GM23338 (cell line): ENCODE measurements at regions not wholly inside any gene's neighbourhood (a gene's known extent, or its start where the extent isn't known, plus 50 kb on each side); places are given as distances from the start of the nearest gene placed in this dataset.

Experiments used
- ATAC-seq: fragments of 200-7000 bp; cut with Tn5 transposase; 3 replicates; pipeline ENCODE4 v1.9.1; 2020
- DNase-seq: peaks from one replicate; pipeline ENCODE4 v3.0.0-alpha.2; 2015; ENCODE audit warnings: low spot score
- H2AFZ ChIP-seq: fragments of 200-600 bp; sonication (generic); 2 replicates; pipeline ENCODE4 v1.8.0; 2016; ENCODE audit warnings: antibody characterized with exemption, mild to moderate bottlenecking, moderate library complexity
- H3F3A ChIP-seq: fragments of 200-600 bp; sonication (generic); replicated peaks from 2 replicates; pipeline ENCODE4 v1.8.0; 2017; ENCODE audit warnings: antibody characterized with exemption, mixed run types, low read depth
- H3K27ac ChIP-seq: fragments of 200-600 bp; sonication (generic); 2 replicates; pipeline ENCODE4 v1.6.1; 2016; ENCODE audit warnings: low read depth
- H3K27me3 ChIP-seq: fragments of 200-600 bp; sonication (generic); 2 replicates; pipeline ENCODE4 v1.8.0; 2016; ENCODE audit warnings: mild to moderate bottlenecking, mixed run types, moderate library complexity; ENCODE audit not compliant: insufficient read depth
- H3K36me3 ChIP-seq: fragments of 200-600 bp; sonication (generic); 2 replicates; pipeline ENCODE4 v1.8.0; 2016; ENCODE audit warnings: mild to moderate bottlenecking; ENCODE audit not compliant: insufficient read depth
- H3K4me1 ChIP-seq: fragments of 200-600 bp; sonication (generic); 2 replicates; pipeline ENCODE4 v1.8.0; 2016; ENCODE audit warnings: mild to moderate bottlenecking, moderate library complexity; ENCODE audit not compliant: insufficient read depth
- H3K4me2 ChIP-seq: fragments of 200-600 bp; sonication (generic); 2 replicates; pipeline ENCODE4 v1.7.1; 2017; ENCODE audit warnings: mixed run types
- H3K4me3 ChIP-seq: fragments of 200-600 bp; sonication (generic); 2 replicates; pipeline ENCODE4 v1.6.1; 2016; ENCODE audit warnings: mixed run types
- H3K79me2 ChIP-seq: fragments of 200-600 bp; sonication (generic); replicated peaks from 2 replicates; pipeline ENCODE4 v1.8.0; 2017; ENCODE audit warnings: mild to moderate bottlenecking; ENCODE audit not compliant: insufficient read depth
- H3K9me2 ChIP-seq: fragments of 200-600 bp; sonication (generic); 2 replicates; pipeline ENCODE4 v1.8.0; 2017; ENCODE audit not compliant: insufficient read depth
- H4K20me1 ChIP-seq: fragments of 200-600 bp; sonication (generic); replicated peaks from 2 replicates; pipeline ENCODE4 v1.8.0; 2017; ENCODE audit warnings: mild to moderate bottlenecking; ENCODE audit not compliant: insufficient read depth
- H3K27ac Mint-ChIP-seq: 2 replicates; pipeline ENCODE4 v1.8.0; 2020; ENCODE audit warnings: inconsistent platforms, mild to moderate bottlenecking, moderate library complexity, mixed read lengths
- H3K27me3 Mint-ChIP-seq: 3 replicates; pipeline ENCODE4 v1.8.0; 2022; ENCODE audit warnings: low read depth, mild to moderate bottlenecking, moderate library complexity, mixed read lengths, inconsistent platforms; ENCODE audit not compliant: insufficient read depth, poor library complexity
- H3K36me3 Mint-ChIP-seq: 3 replicates; pipeline ENCODE4 v1.8.0; 2021; ENCODE audit warnings: low read depth, mild to moderate bottlenecking, inconsistent platforms, moderate library complexity, mixed read lengths
- H3K4me1 Mint-ChIP-seq: 3 replicates; pipeline ENCODE4 v1.8.0; 2020; ENCODE audit warnings: mild to moderate bottlenecking, inconsistent platforms, mixed read lengths
- H3K4me3 Mint-ChIP-seq: 3 replicates; pipeline ENCODE4 v1.8.0; 2021; ENCODE audit warnings: moderate library complexity, mild to moderate bottlenecking, inconsistent platforms, mixed read lengths
- H3K9me3 Mint-ChIP-seq: 3 replicates; pipeline ENCODE4 v1.8.0; 2020; ENCODE audit warnings: moderate library complexity, mild to moderate bottlenecking, inconsistent platforms, mixed read lengths
- CREB1 ChIP-seq: fragments of 250-450 bp; sonication (Bioruptor Pico); IDR thresholded peaks from 2 replicates; pipeline ENCODE4 v1.5.0; 2020; ENCODE audit warnings: low read depth, mild to moderate bottlenecking, moderate library complexity
- CTCF ChIP-seq, 2 experiments: fragments of 200-600 bp in 1 of 2; sonication (generic) in 1 of 2; conservative IDR thresholded peaks; 2 replicates each; pipeline versions ENCODE4 v1.5.1 to v1.6.1; 2016 to 2017; ENCODE audit warnings: antibody characterized with exemption in 2 of 2, low read depth in 2 of 2, mild to moderate bottlenecking in 2 of 2, moderate library complexity in 1 of 2
- ETS1 ChIP-seq: IDR thresholded peaks from 2 replicates; pipeline ENCODE4 v1.6.1; 2016; ENCODE audit warnings: antibody characterized with exemption
- EZH2 ChIP-seq: fragments of 200-600 bp; sonication (generic); IDR thresholded peaks from one replicate; pipeline ENCODE4 v1.8.0; 2017; ENCODE audit warnings: antibody characterized with exemption, mild to moderate bottlenecking, low read depth; ENCODE audit not compliant: unreplicated experiment
- EZH2phosphoT487 ChIP-seq: fragments of 200-600 bp; sonication (generic); IDR thresholded peaks from one replicate; pipeline ENCODE4 v1.8.1; 2018; ENCODE audit warnings: antibody characterized with exemption; ENCODE audit not compliant: unreplicated experiment
- JUNB ChIP-seq: IDR thresholded peaks from one replicate; pipeline ENCODE4 v1.6.1; 2016; ENCODE audit warnings: antibody characterized with exemption; ENCODE audit not compliant: unreplicated experiment
- NANOG ChIP-seq: IDR thresholded peaks from 2 replicates; pipeline ENCODE4 v1.6.1; 2016; ENCODE audit warnings: antibody characterized with exemption, borderline replicate concordance
- POLR2AphosphoS5 ChIP-seq: IDR thresholded peaks from 2 replicates; pipeline ENCODE4 v1.6.1; 2016; ENCODE audit warnings: antibody characterized with exemption, low read depth
- REST ChIP-seq: IDR thresholded peaks from one replicate; pipeline ENCODE4 v1.6.1; 2018; ENCODE audit warnings: antibody characterized with exemption; ENCODE audit not compliant: unreplicated experiment
- STAT1 ChIP-seq: IDR thresholded peaks from one replicate; pipeline ENCODE4 v1.6.1; 2016; ENCODE audit warnings: antibody characterized with exemption; ENCODE audit not compliant: unreplicated experiment
- ZNF114 ChIP-seq: fragments of 250-450 bp; sonication (Bioruptor Pico); IDR thresholded peaks from 2 replicates; pipeline ENCODE4 v1.5.0; 2020; ENCODE audit warnings: mild to moderate bottlenecking, moderate library complexity
- ZNF331 ChIP-seq: fragments of 250-450 bp; sonication (Bioruptor Pico); IDR thresholded peaks from 2 replicates; pipeline ENCODE4 v1.5.0; 2020; ENCODE audit warnings: low read depth, mild to moderate bottlenecking, moderate library complexity
- TF ChIP-seq, protein P1 (sequence below): fragments of 250-450 bp; sonication (Bioruptor Pico); IDR thresholded peaks from 2 replicates; pipeline ENCODE4 v1.5.0; 2020; ENCODE audit warnings: mild to moderate bottlenecking, moderate library complexity

GRCh38 chr4:188411805-188412204 is 272.6 kb downstream of the TRIML1 start:
- no peak overlapping the region for H3K27ac Mint-ChIP-seq

More at GRCh38 chr4:188411805-188412204, 272.6 kb downstream of the TRIML1 start:
- Mint-ChIP-seq H3K4me1 (peaks cover 6% of the 10 kb centered on the region; the same call in 2 of the 3 replicates), H3K4me3 (no peak overlapping the region), H3K9me3 (no peaks in the 10 kb centered on the region), H3K36me3 (peaks cover 10% of the 10 kb centered on the region), H3K27me3 (peaks cover 2% of the 10 kb centered on the region)
- H2AFZ ChIP-seq = peak overlapping the region; percentile 54; the same call in 1 of the 2 replicates
- H3F3A ChIP-seq = no peaks in the 10 kb centered on the region
- no peaks in the 10 kb centered on the region for H4K20me1 ChIP-seq
- no peaks in the 10 kb centered on the region for H3K9me2 ChIP-seq
- H3K4me2 ChIP-seq = no peak overlapping the region
- no peaks in the 10 kb centered on the region for H3K27me3 ChIP-seq
- no peak overlapping the region for H3K27ac ChIP-seq
- peaks cover 5% of the 10 kb centered on the region; the same call in 1 of the 2 replicates for H3K4me1 ChIP-seq
- no peaks in the 10 kb centered on the region for H3K79me2 ChIP-seq
- DNase-seq = no peak
- no peaks in the 10 kb centered on the region for H3K36me3 ChIP-seq
- no peak overlapping the region for H3K4me3 ChIP-seq
- no peak for ATAC-seq
- TF ChIP-seq JUNB = no peak
- TF ChIP-seq, protein P1, sequence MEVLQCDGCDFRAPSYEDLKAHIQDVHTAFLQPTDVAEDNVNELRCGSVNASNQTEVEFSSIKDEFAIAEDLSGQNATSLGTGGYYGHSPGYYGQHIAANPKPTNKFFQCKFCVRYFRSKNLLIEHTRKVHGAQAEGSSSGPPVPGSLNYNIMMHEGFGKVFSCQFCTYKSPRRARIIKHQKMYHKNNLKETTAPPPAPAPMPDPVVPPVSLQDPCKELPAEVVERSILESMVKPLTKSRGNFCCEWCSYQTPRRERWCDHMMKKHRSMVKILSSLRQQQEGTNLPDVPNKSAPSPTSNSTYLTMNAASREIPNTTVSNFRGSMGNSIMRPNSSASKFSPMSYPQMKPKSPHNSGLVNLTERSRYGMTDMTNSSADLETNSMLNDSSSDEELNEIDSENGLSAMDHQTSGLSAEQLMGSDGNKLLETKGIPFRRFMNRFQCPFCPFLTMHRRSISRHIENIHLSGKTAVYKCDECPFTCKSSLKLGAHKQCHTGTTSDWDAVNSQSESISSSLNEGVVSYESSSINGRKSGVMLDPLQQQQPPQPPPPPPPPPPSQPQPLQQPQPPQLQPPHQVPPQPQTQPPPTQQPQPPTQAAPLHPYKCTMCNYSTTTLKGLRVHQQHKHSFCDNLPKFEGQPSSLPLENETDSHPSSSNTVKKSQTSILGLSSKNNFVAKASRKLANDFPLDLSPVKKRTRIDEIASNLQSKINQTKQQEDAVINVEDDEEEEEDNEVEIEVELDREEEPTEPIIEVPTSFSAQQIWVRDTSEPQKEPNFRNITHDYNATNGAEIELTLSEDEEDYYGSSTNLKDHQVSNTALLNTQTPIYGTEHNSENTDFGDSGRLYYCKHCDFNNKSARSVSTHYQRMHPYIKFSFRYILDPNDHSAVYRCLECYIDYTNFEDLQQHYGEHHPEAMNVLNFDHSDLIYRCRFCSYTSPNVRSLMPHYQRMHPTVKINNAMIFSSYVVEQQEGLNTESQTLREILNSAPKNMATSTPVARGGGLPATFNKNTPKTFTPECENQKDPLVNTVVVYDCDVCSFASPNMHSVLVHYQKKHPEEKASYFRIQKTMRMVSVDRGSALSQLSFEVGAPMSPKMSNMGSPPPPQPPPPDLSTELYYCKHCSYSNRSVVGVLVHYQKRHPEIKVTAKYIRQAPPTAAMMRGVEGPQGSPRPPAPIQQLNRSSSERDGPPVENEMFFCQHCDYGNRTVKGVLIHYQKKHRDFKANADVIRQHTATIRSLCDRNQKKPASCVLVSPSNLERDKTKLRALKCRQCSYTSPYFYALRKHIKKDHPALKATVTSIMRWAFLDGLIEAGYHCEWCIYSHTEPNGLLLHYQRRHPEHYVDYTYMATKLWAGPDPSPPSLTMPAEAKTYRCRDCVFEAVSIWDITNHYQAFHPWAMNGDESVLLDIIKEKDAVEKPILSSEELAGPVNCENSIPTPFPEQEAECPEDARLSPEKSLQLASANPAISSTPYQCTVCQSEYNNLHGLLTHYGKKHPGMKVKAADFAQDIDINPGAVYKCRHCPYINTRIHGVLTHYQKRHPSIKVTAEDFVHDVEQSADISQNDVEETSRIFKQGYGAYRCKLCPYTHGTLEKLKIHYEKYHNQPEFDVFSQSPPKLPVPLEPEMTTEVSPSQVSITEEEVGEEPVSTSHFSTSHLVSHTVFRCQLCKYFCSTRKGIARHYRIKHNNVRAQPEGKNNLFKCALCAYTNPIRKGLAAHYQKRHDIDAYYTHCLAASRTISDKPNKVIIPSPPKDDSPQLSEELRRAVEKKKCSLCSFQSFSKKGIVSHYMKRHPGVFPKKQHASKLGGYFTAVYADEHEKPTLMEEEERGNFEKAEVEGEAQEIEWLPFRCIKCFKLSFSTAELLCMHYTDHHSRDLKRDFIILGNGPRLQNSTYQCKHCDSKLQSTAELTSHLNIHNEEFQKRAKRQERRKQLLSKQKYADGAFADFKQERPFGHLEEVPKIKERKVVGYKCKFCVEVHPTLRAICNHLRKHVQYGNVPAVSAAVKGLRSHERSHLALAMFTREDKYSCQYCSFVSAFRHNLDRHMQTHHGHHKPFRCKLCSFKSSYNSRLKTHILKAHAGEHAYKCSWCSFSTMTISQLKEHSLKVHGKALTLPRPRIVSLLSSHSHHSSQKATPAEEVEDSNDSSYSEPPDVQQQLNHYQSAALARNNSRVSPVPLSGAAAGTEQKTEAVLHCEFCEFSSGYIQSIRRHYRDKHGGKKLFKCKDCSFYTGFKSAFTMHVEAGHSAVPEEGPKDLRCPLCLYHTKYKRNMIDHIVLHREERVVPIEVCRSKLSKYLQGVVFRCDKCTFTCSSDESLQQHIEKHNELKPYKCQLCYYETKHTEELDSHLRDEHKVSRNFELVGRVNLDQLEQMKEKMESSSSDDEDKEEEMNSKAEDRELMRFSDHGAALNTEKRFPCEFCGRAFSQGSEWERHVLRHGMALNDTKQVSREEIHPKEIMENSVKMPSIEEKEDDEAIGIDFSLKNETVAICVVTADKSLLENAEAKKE (CRISPR knock-in tag) = no peak
- TF ChIP-seq ZNF114 = no peak
- no peak for TF ChIP-seq CREB1 (CRISPR knock-in tag)
- TF ChIP-seq POLR2AphosphoS5 = no peak
- no peak for TF ChIP-seq STAT1
- no peak for TF ChIP-seq REST
- no peak for TF ChIP-seq EZH2
- TF ChIP-seq ETS1 = no peak
- no peak for TF ChIP-seq EZH2phosphoT487
- no peak for TF ChIP-seq NANOG
- no peak for TF ChIP-seq ZNF331 (CRISPR knock-in tag)
- TF ChIP-seq CTCF (conservative IDR thresholded peaks at IDR 0.05; ENCODE audit: low read depth in 2 of 2) = no peak
